Smooth muscle cell (in vitro differentiated cells): ENCODE measurements at regions not wholly inside any gene's neighbourhood (a gene's known extent, or its start where the extent isn't known, plus 50 kb on each side); places are given as distances from the start of the nearest gene placed in this dataset.

Source experiments
- DNase-seq: peaks from one replicate; lab custom pipeline; 2025; ENCODE audit not compliant: unreplicated experiment; lab: John Stamatoyannopoulos, UW
- H2AFZ ChIP-seq: fragments of 200-600 bp; sonication (generic); 2 replicates; pipeline ENCODE4 v1.6.0; 2016; ENCODE audit warnings: antibody characterized with exemption, low read depth, mild to moderate bottlenecking
- H3F3A ChIP-seq: fragments of 200-600 bp; sonication (generic); 2 replicates; pipeline ENCODE4 v1.6.0; 2017; ENCODE audit warnings: antibody characterized with exemption, low read depth
- H3K27ac ChIP-seq: fragments of 200-600 bp; sonication (generic); 2 replicates; pipeline ENCODE4 v1.5.1; 2016; ENCODE audit warnings: low read depth, mild to moderate bottlenecking
- H3K27me3 ChIP-seq: fragments of 200-600 bp; sonication (generic); 2 replicates; pipeline ENCODE4 v1.6.1; 2016; ENCODE audit warnings: low read depth, mild to moderate bottlenecking
- H3K36me3 ChIP-seq: fragments of 200-600 bp; sonication (generic); 2 replicates; pipeline ENCODE4 v1.5.1; 2016; ENCODE audit warnings: low read depth
- H3K4me1 ChIP-seq: fragments of 200-600 bp; sonication (generic); 2 replicates; pipeline ENCODE4 v1.5.1; 2016; ENCODE audit warnings: low read depth
- H3K4me2 ChIP-seq: fragments of 200-600 bp; sonication (generic); 2 replicates; pipeline ENCODE4 v1.6.0; 2016; ENCODE audit warnings: mild to moderate bottlenecking
- H3K4me3 ChIP-seq: fragments of 200-600 bp; sonication (generic); 2 replicates; pipeline ENCODE4 v1.5.1; 2016; ENCODE audit warnings: mild to moderate bottlenecking
- H3K79me2 ChIP-seq: fragments of 200-600 bp; sonication (generic); 2 replicates; pipeline ENCODE4 v1.6.0; 2016; ENCODE audit warnings: low read depth, mild to moderate bottlenecking
- H3K9ac ChIP-seq: fragments of 200-600 bp; sonication (generic); 2 replicates; pipeline ENCODE4 v1.6.0; 2016; ENCODE audit warnings: low read depth
- H3K9me3 ChIP-seq: fragments of 200-600 bp; sonication (generic); replicated peaks from 2 replicates; pipeline ENCODE4 v1.5.1; 2016; ENCODE audit warnings: low read depth
- H4K20me1 ChIP-seq: fragments of 200-600 bp; sonication (generic); 2 replicates; pipeline ENCODE4 v1.6.0; 2016; ENCODE audit warnings: low read depth
- CTCF ChIP-seq: fragments of 200-600 bp; sonication (generic); IDR thresholded peaks from 2 replicates; pipeline ENCODE4 v1.5.1; 2017; ENCODE audit warnings: borderline replicate concordance, mild to moderate bottlenecking, antibody characterized with exemption; ENCODE audit not compliant: insufficient read depth, poor library complexity, severe bottlenecking
- WGBS: methylation state at CpG from one replicate; pipeline ENCODE4 v1.1.7; 2016; ENCODE audit warnings: low lambda C conversion rate; 5-methylcytosine and 5-hydroxymethylcytosine counted together

GRCh38 chr11:112558691-112559090, 298.0 kb upstream of the PLET1 start:
- Histone ChIP-seq H3K79me2 (no peaks in the 10 kb centered on the region), H3K27me3 (no peaks in the 10 kb centered on the region), H3K36me3 (no peaks in the 10 kb centered on the region), H3K4me2 (no peak overlapping the region), H3F3A (peaks cover 3% of the 10 kb centered on the region), H3K4me1 (no peaks in the 10 kb centered on the region), H3K4me3 (no peak overlapping the region), H2AFZ (no peak overlapping the region), H3K9ac (no peak overlapping the region), H3K27ac (peak overlapping the region; percentile 50), H3K9me3 (no peaks in the 10 kb centered on the region), H4K20me1 (no peaks in the 10 kb centered on the region)
- 68% methylated on average over 7 of the region's 7 CpGs for WGBS
- TF ChIP-seq CTCF: no peak
- no peak for DNase-seq

- Histone ChIP-seq H2AFZ (no peak overlapping the region), H3K4me2 (no peak overlapping the region), H3K27ac (peak overlapping the region; percentile 30), H3K79me2 (no peaks in the 10 kb centered on the region), H3K9ac (no peak overlapping the region), H3K27me3 (no peaks in the 10 kb centered on the region), H3K36me3 (no peaks in the 10 kb centered on the region), H4K20me1 (no peaks in the 10 kb centered on the region), H3F3A (peaks cover 16% of the 10 kb centered on the region), H3K4me3 (no peak overlapping the region), H3K9me3 (no peaks in the 10 kb centered on the region), H3K4me1 (peaks cover 8% of the 10 kb centered on the region)
- no peak for TF ChIP-seq CTCF
- DNase-seq: no peak
- 85% methylated on average over 5 of the region's 5 CpGs for WGBS
These were observed 303.1 kb upstream of the PLET1 start for GRCh38 chr11:112563808-112564207.

- Histone ChIP-seq H3K9ac (no peak overlapping the region), H3K4me1 (peaks cover 8% of the 10 kb centered on the region), H3K9me3 (no peaks in the 10 kb centered on the region), H3K36me3 (no peaks in the 10 kb centered on the region), H2AFZ (peak overlapping the region; percentile 17), H3K27me3 (no peaks in the 10 kb centered on the region), H3K4me2 (no peak overlapping the region), H3F3A (peaks cover 16% of the 10 kb centered on the region), H3K27ac (peak overlapping the region; percentile 30), H3K4me3 (no peak overlapping the region), H3K79me2 (no peaks in the 10 kb centered on the region), H4K20me1 (no peaks in the 10 kb centered on the region)
- no peak for TF ChIP-seq CTCF
- no peak for DNase-seq
- WGBS: 22% methylated on average over 3 of the region's 3 CpGs
These were observed 303.7 kb upstream of the PLET1 start for GRCh38 chr11:112564228-112564955.

GRCh38 chr11:112565551-112565950, 304.9 kb upstream of the PLET1 start:
- no peaks in the 10 kb centered on the region for H3K9me3 ChIP-seq
- no peaks in the 10 kb centered on the region for H3K27me3 ChIP-seq
- 75% methylated on average over 5 of the region's 5 CpGs for WGBS
- no peaks in the 10 kb centered on the region for H4K20me1 ChIP-seq
- TF ChIP-seq CTCF: no peak
- H3K9ac ChIP-seq: no peak overlapping the region
- no peak for DNase-seq
- H3K36me3 ChIP-seq: no peaks in the 10 kb centered on the region
- H2AFZ ChIP-seq: no peak overlapping the region
- H3K4me3 ChIP-seq: no peak overlapping the region
- H3K27ac ChIP-seq: no peak overlapping the region
- peaks cover 8% of the 10 kb centered on the region for H3K4me1 ChIP-seq
- peaks cover 16% of the 10 kb centered on the region for H3F3A ChIP-seq
- H3K79me2 ChIP-seq: no peaks in the 10 kb centered on the region
- no peak overlapping the region for H3K4me2 ChIP-seq
